ENCODE measurements at regions not wholly inside any gene's neighbourhood (a gene's known extent, or its start where the extent isn't known, plus 50 kb on each side); places are given as distances from the start of the nearest gene placed in this dataset.

- no peak overlapping the region for H3K27ac ChIP-seq
- TF ChIP-seq, protein P1, sequence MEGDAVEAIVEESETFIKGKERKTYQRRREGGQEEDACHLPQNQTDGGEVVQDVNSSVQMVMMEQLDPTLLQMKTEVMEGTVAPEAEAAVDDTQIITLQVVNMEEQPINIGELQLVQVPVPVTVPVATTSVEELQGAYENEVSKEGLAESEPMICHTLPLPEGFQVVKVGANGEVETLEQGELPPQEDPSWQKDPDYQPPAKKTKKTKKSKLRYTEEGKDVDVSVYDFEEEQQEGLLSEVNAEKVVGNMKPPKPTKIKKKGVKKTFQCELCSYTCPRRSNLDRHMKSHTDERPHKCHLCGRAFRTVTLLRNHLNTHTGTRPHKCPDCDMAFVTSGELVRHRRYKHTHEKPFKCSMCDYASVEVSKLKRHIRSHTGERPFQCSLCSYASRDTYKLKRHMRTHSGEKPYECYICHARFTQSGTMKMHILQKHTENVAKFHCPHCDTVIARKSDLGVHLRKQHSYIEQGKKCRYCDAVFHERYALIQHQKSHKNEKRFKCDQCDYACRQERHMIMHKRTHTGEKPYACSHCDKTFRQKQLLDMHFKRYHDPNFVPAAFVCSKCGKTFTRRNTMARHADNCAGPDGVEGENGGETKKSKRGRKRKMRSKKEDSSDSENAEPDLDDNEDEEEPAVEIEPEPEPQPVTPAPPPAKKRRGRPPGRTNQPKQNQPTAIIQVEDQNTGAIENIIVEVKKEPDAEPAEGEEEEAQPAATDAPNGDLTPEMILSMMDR (conservative IDR thresholded peaks at IDR 0.05): no peak
Measured at GRCh38 chr9:119986713-119987112, 593.3 kb downstream of the CDK5RAP2 start.

- no peak overlapping the region for H3K27ac ChIP-seq
- TF ChIP-seq, protein P1 (conservative IDR thresholded peaks at IDR 0.05): peak; percentile 79
Measured at GRCh38 chr9:119986205-119986604, 593.8 kb downstream of the CDK5RAP2 start.

- TF ChIP-seq, protein P1 (conservative IDR thresholded peaks at IDR 0.05): no peak
Measured at GRCh38 chr9:119974026-119974425, 604.8 kb upstream of the BRINP1 start.

GRCh38 chr9:119968836-119969707 lies 599.8 kb upstream of the BRINP1 start:
- TF ChIP-seq, protein P1 (conservative IDR thresholded peaks at IDR 0.05): peak; percentile 99
- H3K27ac ChIP-seq: peak overlapping the region; percentile 54; the same call in 1 of the 2 replicates

More at GRCh38 chr9:119974026-119974425, 604.8 kb upstream of the BRINP1 start:
- H3K27ac ChIP-seq: no peak overlapping the region

GRCh38 chr9:119967867-119968535 lies 598.8 kb upstream of the BRINP1 start:
- H3K27ac ChIP-seq: peak overlapping the region; percentile 54
- TF ChIP-seq, protein P1 (conservative IDR thresholded peaks at IDR 0.05): no peak

GRCh38 chr9:119963798-119964372 lies 594.6 kb upstream of the BRINP1 start:
- TF ChIP-seq, protein P1 (conservative IDR thresholded peaks at IDR 0.05): no peak
- H3K27ac ChIP-seq: no peak overlapping the region

GRCh38 chr9:119963258-119963797 lies 594.1 kb upstream of the BRINP1 start:
- TF ChIP-seq, protein P1 (conservative IDR thresholded peaks at IDR 0.05): no peak; the same call in 1 of the 2 replicates
- H3K27ac ChIP-seq: no peak overlapping the region

Data from VCaP (cell line).